Mesenchymal stem cell (in vitro differentiated cells and primary cell): ENCODE measurements at regions not wholly inside any gene's neighbourhood (a gene's known extent, or its start where the extent isn't known, plus 50 kb on each side); places are given as distances from the start of the nearest gene placed in this dataset.

Experiments
- DNase-seq: peaks from one replicate; pipeline ENCODE4 v3.0.0-alpha.2; 2013
- H2AFZ ChIP-seq: one replicate; pipeline ENCODE4 v1.6.1; 2013; ENCODE audit warnings: low read depth, mild to moderate bottlenecking, control low read depth, inconsistent platforms, low read length, moderate library complexity
- H2AK5ac ChIP-seq: 2 replicates; pipeline ENCODE4 v1.6.1; 2013; ENCODE audit warnings: low read length, moderate library complexity, mild to moderate bottlenecking, inconsistent platforms; ENCODE audit not compliant: severe bottlenecking
- H2BK120ac ChIP-seq: one replicate; pipeline ENCODE4 v1.6.1; 2013; ENCODE audit warnings: low read depth, mild to moderate bottlenecking, inconsistent platforms, low read length, moderate library complexity
- H2BK12ac ChIP-seq, 2 experiments: one replicate each; pipeline ENCODE4 v1.6.1; 2013; ENCODE audit warnings: inconsistent platforms in 2 of 2, low read length in 2 of 2, mild to moderate bottlenecking in 2 of 2, moderate library complexity in 2 of 2, control low read depth in 1 of 2
- H2BK15ac ChIP-seq: one replicate; pipeline ENCODE4 v1.6.1; 2013; ENCODE audit warnings: mild to moderate bottlenecking, low read depth, inconsistent platforms; ENCODE audit not compliant: poor library complexity, severe bottlenecking
- H2BK5ac ChIP-seq: 2 replicates; pipeline ENCODE4 v1.6.1; 2013; ENCODE audit warnings: low read depth, mild to moderate bottlenecking, low read length, control low read depth, inconsistent platforms; ENCODE audit not compliant: poor library complexity, severe bottlenecking
- H3K14ac ChIP-seq, 2 experiments: one replicate each; pipeline ENCODE4 v1.6.1; 2013; ENCODE audit warnings: inconsistent platforms in 2 of 2, low read length in 2 of 2, control low read depth in 1 of 2, mild to moderate bottlenecking in 1 of 2, moderate library complexity in 1 of 2
- H3K18ac ChIP-seq, 2 experiments: one replicate each; pipeline ENCODE4 v1.6.1; 2013; ENCODE audit warnings: inconsistent platforms in 2 of 2, low read length in 2 of 2, control low read depth in 1 of 2, low read depth in 1 of 2, mild to moderate bottlenecking in 1 of 2
- H3K23ac ChIP-seq, 2 experiments: one replicate each; pipeline ENCODE4 v1.6.1; 2013; ENCODE audit warnings: inconsistent platforms in 2 of 2, low read length in 2 of 2, mild to moderate bottlenecking in 2 of 2, moderate library complexity in 2 of 2, control low read depth in 1 of 2
- H3K27ac ChIP-seq: 2 replicates; pipeline ENCODE4 v1.5.1; 2013; ENCODE audit warnings: mild to moderate bottlenecking, moderate library complexity, low read length, control low read depth, inconsistent platforms; ENCODE audit not compliant: poor library complexity, severe bottlenecking
- H3K27me3 ChIP-seq, 2 experiments: 2 replicates each; pipeline versions ENCODE4 v1.6.1 to v1.7.0; 2013; ENCODE audit warnings: low read length in 2 of 2, mild to moderate bottlenecking in 2 of 2, moderate library complexity in 2 of 2, control low read depth in 1 of 2, inconsistent platforms in 1 of 2; ENCODE audit not compliant: control insufficient read depth in 1 of 2, insufficient read depth in 1 of 2
- H3K36me3 ChIP-seq, 2 experiments: 2 replicates each; pipeline versions ENCODE4 v1.6.1 to v1.7.0; 2013; ENCODE audit warnings: low read length in 2 of 2, control low read depth in 1 of 2, inconsistent platforms in 1 of 2, low read depth in 1 of 2, mild to moderate bottlenecking in 1 of 2; ENCODE audit not compliant: insufficient read depth in 2 of 2, control insufficient read depth in 1 of 2
- H3K4ac ChIP-seq, 2 experiments: one replicate each; pipeline ENCODE4 v1.6.1; 2013; ENCODE audit warnings: inconsistent platforms in 2 of 2, low read length in 2 of 2, mild to moderate bottlenecking in 2 of 2, moderate library complexity in 2 of 2, control low read depth in 1 of 2, low read depth in 1 of 2
- H3K4me1 ChIP-seq: 2 replicates; pipeline ENCODE4 v1.6.1; 2013; ENCODE audit warnings: low read depth, low read length, control low read depth; ENCODE audit not compliant: control insufficient read depth, insufficient read depth
- H3K4me2 ChIP-seq: 2 replicates; pipeline ENCODE4 v1.6.1; 2013; ENCODE audit warnings: low read length, mild to moderate bottlenecking, inconsistent platforms; ENCODE audit not compliant: poor library complexity, severe bottlenecking
- H3K4me3 ChIP-seq, 2 experiments: 2 replicates each; pipeline versions ENCODE4 v1.5.1 to v1.7.0; 2013; ENCODE audit warnings: low read length in 2 of 2, mild to moderate bottlenecking in 2 of 2, control low read depth in 1 of 2, low read depth in 1 of 2; ENCODE audit not compliant: insufficient read depth in 1 of 2
- H3K79me1 ChIP-seq: replicated peaks from 2 replicates; pipeline ENCODE4 v1.6.1; 2013; ENCODE audit warnings: mild to moderate bottlenecking, control low read depth, low read length, inconsistent platforms; ENCODE audit not compliant: poor library complexity, severe bottlenecking
- H3K9ac ChIP-seq: 2 replicates; pipeline ENCODE4 v1.7.0; 2013; ENCODE audit warnings: mild to moderate bottlenecking, low read length, moderate library complexity
- H3K9me3 ChIP-seq: 2 replicates; pipeline ENCODE4 v1.7.0; 2013; ENCODE audit warnings: mild to moderate bottlenecking, low read length; ENCODE audit not compliant: control insufficient read depth
- H4K8ac ChIP-seq: one replicate; pipeline ENCODE4 v1.6.1; 2013; ENCODE audit warnings: inconsistent platforms, mild to moderate bottlenecking, low read length, moderate library complexity
- H4K91ac ChIP-seq: one replicate; pipeline ENCODE4 v1.6.1; 2013; ENCODE audit warnings: mild to moderate bottlenecking, low read length, inconsistent platforms
- WGBS: methylation state at CpG from one replicate; pipeline ENCODE4 v1.1.7; 2013; ENCODE audit warnings: mixed read lengths; 5-methylcytosine and 5-hydroxymethylcytosine counted together

GRCh38 chr6:40293460-40294185, 293.5 kb downstream of the LRFN2 start:
- no peak overlapping the region for H3K4ac ChIP-seq
- no peak overlapping the region for H3K27ac ChIP-seq
- no peak overlapping the region for H2BK12ac ChIP-seq
- peaks cover 0 to 28% of the 10 kb centered on the region in 2 experiments for H3K27me3 ChIP-seq
- H3K18ac ChIP-seq, result no peak overlapping the region
- no peaks in the 10 kb centered on the region for H3K4me1 ChIP-seq
- H3K4me3 ChIP-seq, result no peak overlapping the region
- H3K9me3 ChIP-seq, result peaks cover 9% of the 10 kb centered on the region
- no peak overlapping the region for H4K8ac ChIP-seq
- no peak overlapping the region for H2BK5ac ChIP-seq
- H3K23ac ChIP-seq, result no peak overlapping the region
- no peak overlapping the region for H3K9ac ChIP-seq
- no peak overlapping the region for H2AK5ac ChIP-seq
- H2BK15ac ChIP-seq, result no peak overlapping the region
- WGBS, result 55% methylated on average over 9 of the region's 10 CpGs
- H2AFZ ChIP-seq, result no peak overlapping the region
- H4K91ac ChIP-seq, result no peak overlapping the region
- no peak overlapping the region for H3K14ac ChIP-seq
- H2BK120ac ChIP-seq, result no peak overlapping the region
- no peaks in the 10 kb centered on the region for H3K79me1 ChIP-seq
- DNase-seq, result no peak
- H3K36me3 ChIP-seq, result no peaks in the 10 kb centered on the region
- no peak overlapping the region for H3K4me2 ChIP-seq

- Histone ChIP-seq H3K79me1 (no peaks in the 10 kb centered on the region), H3K9me3 (peaks cover 3% of the 10 kb centered on the region), H4K91ac (no peak overlapping the region), H3K14ac (no peak overlapping the region), H4K8ac (no peak overlapping the region), H2AFZ (no peak overlapping the region), H3K4ac (no peak overlapping the region), H2AK5ac (no peak overlapping the region), H3K18ac (no peak overlapping the region), H3K4me2 (no peak overlapping the region), H3K27ac (no peak overlapping the region), H3K27me3 (peaks cover 0 to 28% of the 10 kb centered on the region in 2 experiments), H3K36me3 (no peaks in the 10 kb centered on the region), H2BK5ac (no peak overlapping the region), H2BK120ac (no peak overlapping the region), H3K9ac (no peak overlapping the region), H2BK15ac (no peak overlapping the region), H3K4me3 (no peak overlapping the region), H3K4me1 (no peaks in the 10 kb centered on the region), H2BK12ac (no peak overlapping the region), H3K23ac (no peak overlapping the region)
- DNase-seq, result no peak
- WGBS, result 89% methylated on average over 1 of the region's 1 CpG
Measured at GRCh38 chr6:40293060-40293459, 294.1 kb downstream of the LRFN2 start.

- no peak overlapping the region for H2BK15ac ChIP-seq
- 59% methylated on average over 1 of the region's 2 CpGs for WGBS
- H2AFZ ChIP-seq, result no peak overlapping the region
- H3K27me3 ChIP-seq, result peaks cover 7 to 42% of the 10 kb centered on the region in 2 experiments
- no peaks in the 10 kb centered on the region for H3K4me1 ChIP-seq
- H2BK120ac ChIP-seq, result no peak overlapping the region
- H3K4ac ChIP-seq, result no peak overlapping the region
- no peaks in the 10 kb centered on the region for H3K79me1 ChIP-seq
- no peak for DNase-seq
- H3K9me3 ChIP-seq, result no peaks in the 10 kb centered on the region
- no peak overlapping the region for H4K91ac ChIP-seq
- H4K8ac ChIP-seq, result no peak overlapping the region
- H3K23ac ChIP-seq, result no peak overlapping the region
- H2AK5ac ChIP-seq, result no peak overlapping the region
- H3K14ac ChIP-seq, result no peak overlapping the region
- no peak overlapping the region for H2BK12ac ChIP-seq
- no peak overlapping the region for H3K4me3 ChIP-seq
- H3K36me3 ChIP-seq, result no peaks in the 10 kb centered on the region
- no peak overlapping the region for H2BK5ac ChIP-seq
- no peak overlapping the region for H3K9ac ChIP-seq
- H3K27ac ChIP-seq, result no peak overlapping the region
- H3K4me2 ChIP-seq, result no peak overlapping the region
- H3K18ac ChIP-seq, result no peak overlapping the region
Measured at GRCh38 chr6:40290816-40291215, 296.3 kb downstream of the LRFN2 start.

GRCh38 chr6:40288919-40289318, 298.2 kb downstream of the LRFN2 start:
- Histone ChIP-seq H3K4me3 (no peak overlapping the region), H4K8ac (no peak overlapping the region), H2AK5ac (no peak overlapping the region), H2AFZ (no peak overlapping the region), H3K14ac (no peak overlapping the region), H3K4me2 (no peak overlapping the region), H3K9ac (no peak overlapping the region), H2BK5ac (no peak overlapping the region), H4K91ac (no peak overlapping the region), H3K36me3 (no peaks in the 10 kb centered on the region), H3K79me1 (no peaks in the 10 kb centered on the region), H3K27me3 (peaks cover 7 to 54% of the 10 kb centered on the region in 2 experiments), H3K9me3 (no peaks in the 10 kb centered on the region), H2BK120ac (no peak overlapping the region), H2BK15ac (no peak overlapping the region), H2BK12ac (no peak overlapping the region), H3K4ac (no peak overlapping the region), H3K27ac (no peak overlapping the region), H3K23ac (no peak overlapping the region), H3K4me1 (no peaks in the 10 kb centered on the region), H3K18ac (no peak overlapping the region)
- 78% methylated on average over 2 of the region's 2 CpGs for WGBS
- DNase-seq, result no peak
